ENCODE measurements at regions not wholly inside any gene's neighbourhood (a gene's known extent, or its start where the extent isn't known, plus 50 kb on each side); places are given as distances from the start of the nearest gene placed in this dataset.

GRCh38 chr3:153688301-153689120, 432.7 kb upstream of the ARHGEF26 start:
- TF ChIP-seq, protein P1, sequence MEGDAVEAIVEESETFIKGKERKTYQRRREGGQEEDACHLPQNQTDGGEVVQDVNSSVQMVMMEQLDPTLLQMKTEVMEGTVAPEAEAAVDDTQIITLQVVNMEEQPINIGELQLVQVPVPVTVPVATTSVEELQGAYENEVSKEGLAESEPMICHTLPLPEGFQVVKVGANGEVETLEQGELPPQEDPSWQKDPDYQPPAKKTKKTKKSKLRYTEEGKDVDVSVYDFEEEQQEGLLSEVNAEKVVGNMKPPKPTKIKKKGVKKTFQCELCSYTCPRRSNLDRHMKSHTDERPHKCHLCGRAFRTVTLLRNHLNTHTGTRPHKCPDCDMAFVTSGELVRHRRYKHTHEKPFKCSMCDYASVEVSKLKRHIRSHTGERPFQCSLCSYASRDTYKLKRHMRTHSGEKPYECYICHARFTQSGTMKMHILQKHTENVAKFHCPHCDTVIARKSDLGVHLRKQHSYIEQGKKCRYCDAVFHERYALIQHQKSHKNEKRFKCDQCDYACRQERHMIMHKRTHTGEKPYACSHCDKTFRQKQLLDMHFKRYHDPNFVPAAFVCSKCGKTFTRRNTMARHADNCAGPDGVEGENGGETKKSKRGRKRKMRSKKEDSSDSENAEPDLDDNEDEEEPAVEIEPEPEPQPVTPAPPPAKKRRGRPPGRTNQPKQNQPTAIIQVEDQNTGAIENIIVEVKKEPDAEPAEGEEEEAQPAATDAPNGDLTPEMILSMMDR (IDR thresholded peaks at IDR 0.05), result no peak

- TF ChIP-seq, protein P1 (IDR thresholded peaks at IDR 0.05), result no peak
These were observed 428.0 kb upstream of the ARHGEF26 start for GRCh38 chr3:153693207-153693606.

DNA sequence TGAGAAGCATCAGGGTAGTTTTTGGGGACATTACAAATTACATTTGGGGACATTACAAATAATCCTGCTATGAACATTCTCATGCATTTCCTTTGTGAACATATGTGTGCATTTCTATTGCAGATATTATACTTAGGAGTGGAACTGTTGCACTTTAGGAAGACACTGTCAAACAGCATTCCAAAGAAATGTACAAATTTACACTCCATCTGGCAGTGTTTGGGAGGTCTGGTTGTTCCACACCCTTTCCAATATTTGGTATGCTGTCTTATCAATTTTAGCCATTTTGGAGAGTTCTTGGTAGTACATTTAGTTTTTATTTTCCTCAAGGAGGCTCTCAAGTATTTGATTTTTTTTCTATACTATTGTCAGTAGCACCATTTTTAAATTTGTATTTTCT, 419.1 kb upstream of the ARHGEF26 start:
- TF ChIP-seq, protein P1 (IDR thresholded peaks at IDR 0.05), result no peak

DNA sequence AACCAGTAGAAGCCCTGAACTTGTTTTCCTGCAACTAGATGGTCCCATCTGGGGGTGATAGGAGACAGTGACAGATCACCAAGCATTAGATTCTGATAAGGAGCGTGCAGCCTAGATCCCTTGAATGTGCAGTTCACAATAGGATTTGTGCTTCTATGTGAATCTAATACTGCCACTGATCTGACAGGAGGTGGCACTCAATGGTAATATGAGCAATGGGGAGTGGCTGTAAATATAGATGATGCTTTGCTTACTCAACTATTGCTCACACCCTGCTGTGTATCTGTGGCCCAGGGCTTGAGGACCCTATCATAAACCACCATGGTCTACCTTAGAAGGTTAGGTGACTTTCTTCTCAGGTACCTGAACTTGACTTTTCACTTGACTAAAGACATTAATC, 417.1 kb upstream of the ARHGEF26 start:
- TF ChIP-seq, protein P1 (IDR thresholded peaks at IDR 0.05), result no peak

- TF ChIP-seq, protein P1 (IDR thresholded peaks at IDR 0.05), result no peak
These were observed 414.5 kb upstream of the ARHGEF26 start for GRCh38 chr3:153706706-153707105.

GRCh38 chr3:153714016-153714415, 407.2 kb upstream of the ARHGEF26 start:
- TF ChIP-seq, protein P1 (IDR thresholded peaks at IDR 0.05), result no peak

GRCh38 chr3:153714588-153715290, 406.5 kb upstream of the ARHGEF26 start:
- TF ChIP-seq, protein P1 (IDR thresholded peaks at IDR 0.05), result no peak

Measured in LNCAP (cell line).